NOMO-1 (cell line): ENCODE measurements at regions not wholly inside any gene's neighbourhood (a gene's known extent, or its start where the extent isn't known, plus 50 kb on each side); places are given as distances from the start of the nearest gene placed in this dataset.
"Not testable (repeated sequence)": the region's sequence is repeated elsewhere in the genome, so short reads cannot be mapped to it uniquely, and the experiment has no call there.

ENCODE experiments used
- DNase-seq, 2 experiments: peaks; one replicate each; lab custom pipeline; 2025; ENCODE audit not compliant: unreplicated experiment in 2 of 2; lab: John Stamatoyannopoulos, UW

- not testable (repeated sequence) for DNase-seq
Measured at GRCh38 chr5:113715921-113716320, 202.4 kb downstream of the YTHDC2 start.

GRCh38 chr5:113719549-113719948, 206.1 kb downstream of the YTHDC2 start:
- DNase-seq = no peak

GRCh38 chr5:113721171-113721570, 207.7 kb downstream of the YTHDC2 start:
- DNase-seq = no peak

GRCh38 chr5:113723021-113723420, 209.5 kb downstream of the YTHDC2 start:
- no peak for DNase-seq

- no peak for DNase-seq
Measured at GRCh38 chr5:113735751-113736150, 222.3 kb downstream of the YTHDC2 start.

GRCh38 chr5:113742176-113742575, 228.7 kb downstream of the YTHDC2 start:
- no peak for DNase-seq

GRCh38 chr5:113742639-113743038, 229.1 kb downstream of the YTHDC2 start:
- no peak for DNase-seq

GRCh38 chr5:113748403-113748802, 234.9 kb downstream of the YTHDC2 start:
- no peak for DNase-seq

- no peak for DNase-seq
Measured at GRCh38 chr5:113749334-113749733, 235.8 kb downstream of the YTHDC2 start.

- DNase-seq = not testable (repeated sequence)
Measured at GRCh38 chr5:113753182-113753581, 239.7 kb downstream of the YTHDC2 start.

- DNase-seq = no peak
Measured at GRCh38 chr5:113755516-113755915, 242.0 kb downstream of the YTHDC2 start.

- no peak for DNase-seq
Measured at GRCh38 chr5:113757508-113757907, 244.0 kb downstream of the YTHDC2 start.

- DNase-seq = no peak
Measured at GRCh38 chr5:113759505-113759904, 246.0 kb downstream of the YTHDC2 start.

GRCh38 chr5:113760486-113760885, 247.0 kb downstream of the YTHDC2 start:
- no peak for DNase-seq

GRCh38 chr5:113761594-113761993, 248.1 kb downstream of the YTHDC2 start:
- no peak for DNase-seq

- no peak for DNase-seq
Measured at GRCh38 chr5:113764382-113764781, 250.9 kb downstream of the YTHDC2 start.

GRCh38 chr5:113766827-113767226, 253.3 kb downstream of the YTHDC2 start:
- not testable (repeated sequence) for DNase-seq

GRCh38 chr5:113770648-113771047, 257.2 kb downstream of the YTHDC2 start:
- DNase-seq = no peak

- DNase-seq = no peak
Measured at GRCh38 chr5:113771483-113771882, 258.0 kb downstream of the YTHDC2 start.

GRCh38 chr5:113776168-113776567, 262.7 kb downstream of the YTHDC2 start:
- DNase-seq = no peak

- no peak for DNase-seq
Measured at GRCh38 chr5:113776832-113777525, 263.5 kb downstream of the YTHDC2 start.

- DNase-seq = no peak
Measured at GRCh38 chr5:113778147-113778546, 264.7 kb downstream of the YTHDC2 start.

- DNase-seq = no peak
Measured at GRCh38 chr5:113788141-113788655, 274.7 kb downstream of the YTHDC2 start.
